ENCODE measurements at regions not wholly inside any gene's neighbourhood (a gene's known extent, or its start where the extent isn't known, plus 50 kb on each side); places are given as distances from the start of the nearest gene placed in this dataset.
"Not testable (repeated sequence)": the region's sequence is repeated elsewhere in the genome, so short reads cannot be mapped to it uniquely, and the experiment has no call there.

GRCh38 chr4:184280137-184280536 is 62.5 kb upstream of the ENPP6 start:
- TF ChIP-seq CTCF (IDR thresholded peaks at IDR 0.05; ENCODE audit: low read depth, low read length), result no peak
- DNase-seq (ENCODE audit: extremely low read depth, low read depth), result no peak

GRCh38 chr4:184279496-184280061 is 61.9 kb upstream of the ENPP6 start:
- no peak for DNase-seq (ENCODE audit: extremely low read depth, low read depth)
- TF ChIP-seq CTCF (IDR thresholded peaks at IDR 0.05; ENCODE audit: low read depth, low read length), result no peak

GRCh38 chr4:184277769-184278168 is 60.1 kb upstream of the ENPP6 start:
- DNase-seq (ENCODE audit: extremely low read depth, low read depth), result not testable (repeated sequence)

GRCh38 chr4:184277010-184277409 is 59.3 kb upstream of the ENPP6 start:
- not testable (repeated sequence) for DNase-seq (ENCODE audit: extremely low read depth, low read depth)

- DNase-seq (ENCODE audit: extremely low read depth, low read depth), result not testable (repeated sequence)
These were observed 58.7 kb upstream of the ENPP6 start for GRCh38 chr4:184276346-184276745.

- no peak for DNase-seq (ENCODE audit: extremely low read depth, low read depth)
- TF ChIP-seq CTCF (IDR thresholded peaks at IDR 0.05; ENCODE audit: low read depth, low read length), result no peak
These were observed 58.1 kb upstream of the ENPP6 start for GRCh38 chr4:184275766-184276165.

GRCh38 chr4:184274286-184274951 is 56.7 kb upstream of the ENPP6 start:
- TF ChIP-seq CTCF (IDR thresholded peaks at IDR 0.05; ENCODE audit: low read depth, low read length), result no peak

GRCh38 chr4:184273166-184274147 is 55.8 kb upstream of the ENPP6 start:
- no peak for TF ChIP-seq CTCF (IDR thresholded peaks at IDR 0.05; ENCODE audit: low read depth, low read length)
- DNase-seq (ENCODE audit: extremely low read depth, low read depth), result no peak

More at GRCh38 chr4:184274286-184274951, 56.7 kb upstream of the ENPP6 start:
- DNase-seq (ENCODE audit: extremely low read depth, low read depth), result no peak
